ENCODE measurements at regions not wholly inside any gene's neighbourhood (a gene's known extent, or its start where the extent isn't known, plus 50 kb on each side); places are given as distances from the start of the nearest gene placed in this dataset.

GRCh38 chr3:144692488-144692887, 720.9 kb downstream of the DIPK2A start:
- Histone ChIP-seq H3K4me2 (ENCODE audit: control insufficient read depth, extremely low read depth, insufficient read depth, low read depth, low read length) (no peak overlapping the region), H3K27ac (ENCODE audit: control insufficient read depth, insufficient read depth, low read length) (no peak overlapping the region), H3K36me3 (ENCODE audit: control insufficient read depth in 2 of 2, extremely low read depth in 1 of 2, insufficient read depth in 2 of 2, low read length in 2 of 2) (no peaks in the 10 kb centered on the region), H3K9ac (ENCODE audit: control insufficient read depth, extremely low read depth, insufficient read depth, low read length) (no peak overlapping the region), H4K20me1 (ENCODE audit: control insufficient read depth, extremely low read depth, insufficient read depth, low read length) (no peaks in the 10 kb centered on the region), H3K79me2 (ENCODE audit: control insufficient read depth, insufficient read depth, low read length) (no peaks in the 10 kb centered on the region), H2AFZ (ENCODE audit: control insufficient read depth, low read length) (no peak overlapping the region), H3K4me1 (ENCODE audit: control insufficient read depth, extremely low read depth, insufficient read depth, low read length) (no peaks in the 10 kb centered on the region), H3K9me3 (ENCODE audit: control insufficient read depth, low read depth, low read length) (no peaks in the 10 kb centered on the region), H3K4me3 (ENCODE audit: control insufficient read depth in 2 of 3, extremely low read depth in 1 of 3, insufficient read depth in 2 of 3, low read depth in 1 of 3, low read length in 3 of 3) (no peak overlapping the region), H3K27me3 (ENCODE audit: control insufficient read depth, extremely low read depth, insufficient read depth, low read length) (no peaks in the 10 kb centered on the region), H3K9me1 (ENCODE audit: control insufficient read depth, extremely low read depth, insufficient read depth, low read length) (no peaks in the 10 kb centered on the region)
- no peak for DNase-seq (ENCODE audit: low read depth, low spot score)
- no peak for FAIRE-seq
- TF ChIP-seq, protein P1, sequence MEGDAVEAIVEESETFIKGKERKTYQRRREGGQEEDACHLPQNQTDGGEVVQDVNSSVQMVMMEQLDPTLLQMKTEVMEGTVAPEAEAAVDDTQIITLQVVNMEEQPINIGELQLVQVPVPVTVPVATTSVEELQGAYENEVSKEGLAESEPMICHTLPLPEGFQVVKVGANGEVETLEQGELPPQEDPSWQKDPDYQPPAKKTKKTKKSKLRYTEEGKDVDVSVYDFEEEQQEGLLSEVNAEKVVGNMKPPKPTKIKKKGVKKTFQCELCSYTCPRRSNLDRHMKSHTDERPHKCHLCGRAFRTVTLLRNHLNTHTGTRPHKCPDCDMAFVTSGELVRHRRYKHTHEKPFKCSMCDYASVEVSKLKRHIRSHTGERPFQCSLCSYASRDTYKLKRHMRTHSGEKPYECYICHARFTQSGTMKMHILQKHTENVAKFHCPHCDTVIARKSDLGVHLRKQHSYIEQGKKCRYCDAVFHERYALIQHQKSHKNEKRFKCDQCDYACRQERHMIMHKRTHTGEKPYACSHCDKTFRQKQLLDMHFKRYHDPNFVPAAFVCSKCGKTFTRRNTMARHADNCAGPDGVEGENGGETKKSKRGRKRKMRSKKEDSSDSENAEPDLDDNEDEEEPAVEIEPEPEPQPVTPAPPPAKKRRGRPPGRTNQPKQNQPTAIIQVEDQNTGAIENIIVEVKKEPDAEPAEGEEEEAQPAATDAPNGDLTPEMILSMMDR (optimal IDR thresholded peaks at IDR 0.05 in 1 of 3, IDR thresholded peaks at IDR 0.05 in 1 of 3, conservative IDR thresholded peaks at IDR 0.05 in 1 of 3; ENCODE audit: extremely low read depth in 1 of 3, insufficient read depth in 2 of 3, low read length in 3 of 3), result no peak
- no peak for TF ChIP-seq EZH2 (IDR thresholded peaks at IDR 0.05; ENCODE audit: low read length)
- dilution Hi-C loops (cut with MboI; ENCODE audit: extremely low pct_ligation_motif_present, low sequenced_read_pairs), result no loop called here

- Histone ChIP-seq H3K4me2 (ENCODE audit: control insufficient read depth, extremely low read depth, insufficient read depth, low read depth, low read length) (no peak overlapping the region), H3K4me3 (ENCODE audit: control insufficient read depth in 2 of 3, extremely low read depth in 1 of 3, insufficient read depth in 2 of 3, low read depth in 1 of 3, low read length in 3 of 3) (no peak overlapping the region), H3K27me3 (ENCODE audit: control insufficient read depth, extremely low read depth, insufficient read depth, low read length) (no peaks in the 10 kb centered on the region), H3K9me1 (ENCODE audit: control insufficient read depth, extremely low read depth, insufficient read depth, low read length) (no peaks in the 10 kb centered on the region), H4K20me1 (ENCODE audit: control insufficient read depth, extremely low read depth, insufficient read depth, low read length) (no peaks in the 10 kb centered on the region), H3K36me3 (ENCODE audit: control insufficient read depth in 2 of 2, extremely low read depth in 1 of 2, insufficient read depth in 2 of 2, low read length in 2 of 2) (no peaks in the 10 kb centered on the region), H3K4me1 (ENCODE audit: control insufficient read depth, extremely low read depth, insufficient read depth, low read length) (no peaks in the 10 kb centered on the region), H3K9ac (ENCODE audit: control insufficient read depth, extremely low read depth, insufficient read depth, low read length) (no peak overlapping the region), H3K27ac (ENCODE audit: control insufficient read depth, insufficient read depth, low read length) (no peak overlapping the region), H3K79me2 (ENCODE audit: control insufficient read depth, insufficient read depth, low read length) (no peaks in the 10 kb centered on the region), H3K9me3 (ENCODE audit: control insufficient read depth, low read depth, low read length) (no peaks in the 10 kb centered on the region), H2AFZ (ENCODE audit: control insufficient read depth, low read length) (no peak overlapping the region)
- TF ChIP-seq EZH2 (IDR thresholded peaks at IDR 0.05; ENCODE audit: low read length), result no peak
- TF ChIP-seq, protein P1 (optimal IDR thresholded peaks at IDR 0.05 in 1 of 3, IDR thresholded peaks at IDR 0.05 in 1 of 3, conservative IDR thresholded peaks at IDR 0.05 in 1 of 3; ENCODE audit: extremely low read depth in 1 of 3, insufficient read depth in 2 of 3, low read length in 3 of 3), result no peak
- dilution Hi-C loops (cut with MboI; ENCODE audit: extremely low pct_ligation_motif_present, low sequenced_read_pairs), result no loop called here
- DNase-seq (ENCODE audit: low read depth, low spot score), result no peak
- FAIRE-seq, result no peak
Measured at GRCh38 chr3:144708437-144708836, 736.8 kb downstream of the DIPK2A start.
